ENCODE measurements at regions not wholly inside any gene's neighbourhood (a gene's known extent, or its start where the extent isn't known, plus 50 kb on each side); places are given as distances from the start of the nearest gene placed in this dataset.

DNA sequence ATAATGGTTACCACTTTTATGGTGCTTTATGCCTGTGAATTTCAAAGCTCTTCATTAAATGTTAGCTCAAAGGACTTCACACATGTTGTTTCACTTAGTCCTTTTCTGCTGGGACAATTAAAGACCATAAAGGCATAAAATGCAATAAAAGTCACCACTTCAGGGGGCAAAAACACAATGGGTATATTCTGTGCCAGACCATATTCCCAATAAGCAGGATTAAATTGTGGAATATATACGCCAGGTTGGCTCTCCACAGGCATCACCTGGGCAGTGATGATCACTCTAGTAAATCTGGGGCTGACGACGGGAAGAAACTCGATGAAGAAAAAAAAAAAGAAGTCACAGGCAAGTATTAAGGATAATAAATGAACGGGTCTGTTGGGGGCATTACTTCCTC, 370.2 kb upstream of the CNTN4 start:
- TF ChIP-seq, protein P1, sequence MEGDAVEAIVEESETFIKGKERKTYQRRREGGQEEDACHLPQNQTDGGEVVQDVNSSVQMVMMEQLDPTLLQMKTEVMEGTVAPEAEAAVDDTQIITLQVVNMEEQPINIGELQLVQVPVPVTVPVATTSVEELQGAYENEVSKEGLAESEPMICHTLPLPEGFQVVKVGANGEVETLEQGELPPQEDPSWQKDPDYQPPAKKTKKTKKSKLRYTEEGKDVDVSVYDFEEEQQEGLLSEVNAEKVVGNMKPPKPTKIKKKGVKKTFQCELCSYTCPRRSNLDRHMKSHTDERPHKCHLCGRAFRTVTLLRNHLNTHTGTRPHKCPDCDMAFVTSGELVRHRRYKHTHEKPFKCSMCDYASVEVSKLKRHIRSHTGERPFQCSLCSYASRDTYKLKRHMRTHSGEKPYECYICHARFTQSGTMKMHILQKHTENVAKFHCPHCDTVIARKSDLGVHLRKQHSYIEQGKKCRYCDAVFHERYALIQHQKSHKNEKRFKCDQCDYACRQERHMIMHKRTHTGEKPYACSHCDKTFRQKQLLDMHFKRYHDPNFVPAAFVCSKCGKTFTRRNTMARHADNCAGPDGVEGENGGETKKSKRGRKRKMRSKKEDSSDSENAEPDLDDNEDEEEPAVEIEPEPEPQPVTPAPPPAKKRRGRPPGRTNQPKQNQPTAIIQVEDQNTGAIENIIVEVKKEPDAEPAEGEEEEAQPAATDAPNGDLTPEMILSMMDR (IDR thresholded peaks at IDR 0.05), result no peak
- no peak for TF ChIP-seq ZFX (IDR thresholded peaks at IDR 0.05; ENCODE audit: borderline replicate concordance)

Data from 22Rv1 (cell line).